GM12878 (cell line): ENCODE measurements at regions not wholly inside any gene's neighbourhood (a gene's known extent, or its start where the extent isn't known, plus 50 kb on each side); places are given as distances from the start of the nearest gene placed in this dataset.

ENCODE experiments used
- ATAC-seq: fragments of 200-7000 bp; cut with Tn5 transposase; 3 replicates; pipeline ENCODE4 v1.9.1; 2020; ENCODE audit warnings: mild to moderate bottlenecking, moderate library complexity
- BruUV-seq: library from RNA; stranded (reverse); fragments of 400-500 nt; replicated peaks from 2 replicates; lab custom pipeline; 2021; lab: Mats Ljungman, UMichigan
- CTCF ChIA-PET: fragments of 300-600 bp; sonication (Branson Sonifier 250); formaldehyde crosslinking; extraction: SDS; loops from one replicate; lab custom pipeline; 2021; ENCODE audit warnings: inconsistent platforms; lab: Yijun Ruan, JAX
- POLR2A ChIA-PET: fragments of 350-600 bp; formaldehyde crosslinking; extraction: SDS; loops from one replicate; lab custom pipeline; 2021; ENCODE audit warnings: inconsistent platforms; lab: Charles Lee
- RAD21 ChIA-PET: fragments of 300-600 bp; sonication (Branson Sonifier 250); formaldehyde crosslinking; loops from one replicate; lab custom pipeline; 2023; ENCODE audit warnings: antibody characterized with exemption; ENCODE audit not compliant: unreplicated experiment; lab: Charles Lee
- SMC1A ChIA-PET: fragments of 300-600 bp; sonication (Branson Sonifier 250); formaldehyde crosslinking; loops from one replicate; lab custom pipeline; 2023; ENCODE audit not compliant: unreplicated experiment, uncharacterized antibody; lab: Charles Lee
- DNase-seq: peaks from one replicate; pipeline ENCODE4 v3.0.0-alpha.2; 2011; ENCODE audit warnings: low read depth, low spot score
- FAIRE-seq: peaks from 3 replicates; lab custom pipeline; 2011; peaks lifted over from hg19 to GRCh38; lab: Jason Lieb, UNC
- H2AFZ ChIP-seq: 2 replicates; pipeline ENCODE4 v1.6.0; 2011; ENCODE audit warnings: low read depth, low read length, control low read depth; ENCODE audit not compliant: control insufficient read depth
- H3K27ac ChIP-seq: 2 replicates; pipeline ENCODE4 v1.5.1; 2011; ENCODE audit warnings: control low read depth; ENCODE audit not compliant: control insufficient read depth, insufficient read depth
- H3K27me3 ChIP-seq, 2 experiments: replicated peaks in 1 of 2; 2 replicates each; pipeline versions ENCODE4 v1.6.0 to v1.6.1; 2011; ENCODE audit warnings: low read length in 1 of 2; ENCODE audit not compliant: control insufficient read depth in 2 of 2, insufficient read depth in 2 of 2
- H3K36me3 ChIP-seq, 2 experiments: 2 replicates each; pipeline ENCODE4 v1.5.1; 2011; ENCODE audit warnings: low read length in 1 of 2; ENCODE audit not compliant: control insufficient read depth in 2 of 2, insufficient read depth in 2 of 2
- H3K4me1 ChIP-seq: 2 replicates; pipeline ENCODE4 v1.6.1; 2011; ENCODE audit warnings: mild to moderate bottlenecking, low read length, moderate library complexity, mixed read lengths; ENCODE audit not compliant: control insufficient read depth, insufficient read depth
- H3K4me2 ChIP-seq: 2 replicates; pipeline ENCODE4 v1.6.0; 2011; ENCODE audit warnings: control low read depth; ENCODE audit not compliant: control insufficient read depth, insufficient read depth
- H3K4me3 ChIP-seq: fragments of 200-600 bp; sonication (generic); 2 replicates; pipeline ENCODE4 v1.5.1; 2016
- H3K79me2 ChIP-seq: 2 replicates; pipeline ENCODE4 v1.6.0; 2011; ENCODE audit warnings: low read length; ENCODE audit not compliant: control insufficient read depth, insufficient read depth
- H3K9ac ChIP-seq: 2 replicates; pipeline ENCODE4 v1.8.0; 2011; ENCODE audit warnings: low read length, control low read depth, mixed read lengths; ENCODE audit not compliant: control insufficient read depth, insufficient read depth
- H3K9me3 ChIP-seq: replicated peaks from 3 replicates; pipeline ENCODE4 v1.5.1; 2011; ENCODE audit warnings: mild to moderate bottlenecking, low read length; ENCODE audit not compliant: control insufficient read depth, insufficient read depth
- H4K20me1 ChIP-seq: 2 replicates; pipeline ENCODE4 v1.6.0; 2011; ENCODE audit not compliant: control insufficient read depth, insufficient read depth
- ASH2L ChIP-seq: fragments of 300-600, 200-600 bp; sonication (generic); IDR thresholded peaks from 2 replicates; pipeline ENCODE4 v1.6.1; 2017; ENCODE audit warnings: low read depth, mild to moderate bottlenecking, borderline replicate concordance
- E2F8 ChIP-seq: fragments of 450-650 bp; IDR thresholded peaks from 2 replicates; pipeline ENCODE4 v1.6.1; 2018; ENCODE audit warnings: mild to moderate bottlenecking, low read depth, moderate library complexity; ENCODE audit not compliant: partially characterized antibody
- EED ChIP-seq: sonication (generic); IDR thresholded peaks from 2 replicates; pipeline ENCODE4 v1.6.1; 2016; ENCODE audit warnings: antibody characterized with exemption, low read depth
- NFIC ChIP-seq: IDR thresholded peaks from 2 replicates; pipeline ENCODE4 v1.6.1; 2012; ENCODE audit warnings: low read depth, mild to moderate bottlenecking, inconsistent platforms, low read length, moderate library complexity
- ZBTB11 ChIP-seq: fragments of 450-650 bp; formaldehyde crosslinking; IDR thresholded peaks from 2 replicates; pipeline ENCODE4 v1.5.0; 2022; ENCODE audit warnings: mild to moderate bottlenecking, missing genetic modification characterization
- WGBS: methylation state at CpG from one replicate; pipeline ENCODE4 v1.1.6; 2016; ENCODE audit warnings: low lambda C conversion rate; ENCODE audit not compliant: insufficient replicate concordance, insufficient coverage; ENCODE audit errors: missing lambda C conversion rate; 5-methylcytosine and 5-hydroxymethylcytosine counted together
- in situ Hi-C: fragments of 300-500 bp; cut with MboI; formaldehyde crosslinking; loops from 9 replicates; pipeline ENCODE4 v1.14.3; 2018; ENCODE audit warnings: mixed read lengths
- intact Hi-C: fragments of 100-400 bp; cut with micrococcal nuclease; formaldehyde crosslinking; loops from one replicate; pipeline ENCODE4 v1.14.2; 2022; ENCODE audit not compliant: unreplicated experiment

GRCh38 chr12:19633641-19634040, 194.3 kb downstream of the AEBP2 start:
- ChIA-PET SMC1A (no interaction called here), CTCF (no interaction called here), RAD21 (no interaction called here), POLR2A (no interaction called here)
- no TSS peak for BruUV-seq
- no peaks in the 10 kb centered on the region for H3K36me3 ChIP-seq
- H3K4me3 ChIP-seq = no peak overlapping the region
- no peaks in the 10 kb centered on the region for H4K20me1 ChIP-seq
- intact Hi-C loops = no loop called here
- TF ChIP-seq E2F8 (no peak), ASH2L (no peak), ZBTB11 (no peak), NFIC (no peak), EED (no peak)
- H3K27me3 ChIP-seq = no peaks in the 10 kb centered on the region
- no peak overlapping the region for H3K4me2 ChIP-seq
- no peak overlapping the region for H2AFZ ChIP-seq
- no peak for FAIRE-seq
- no peak overlapping the region for H3K27ac ChIP-seq
- no peak for DNase-seq
- ATAC-seq = no peak
- no peak overlapping the region for H3K9ac ChIP-seq
- no peaks in the 10 kb centered on the region for H3K9me3 ChIP-seq
- WGBS = 70% methylated on average over 2 of the region's 2 CpGs
- H3K4me1 ChIP-seq = no peaks in the 10 kb centered on the region
- no peaks in the 10 kb centered on the region for H3K79me2 ChIP-seq
- in situ Hi-C loops = no loop called here
